ENCODE measurements at regions not wholly inside any gene's neighbourhood (a gene's known extent, or its start where the extent isn't known, plus 50 kb on each side); places are given as distances from the start of the nearest gene placed in this dataset.

DNA sequence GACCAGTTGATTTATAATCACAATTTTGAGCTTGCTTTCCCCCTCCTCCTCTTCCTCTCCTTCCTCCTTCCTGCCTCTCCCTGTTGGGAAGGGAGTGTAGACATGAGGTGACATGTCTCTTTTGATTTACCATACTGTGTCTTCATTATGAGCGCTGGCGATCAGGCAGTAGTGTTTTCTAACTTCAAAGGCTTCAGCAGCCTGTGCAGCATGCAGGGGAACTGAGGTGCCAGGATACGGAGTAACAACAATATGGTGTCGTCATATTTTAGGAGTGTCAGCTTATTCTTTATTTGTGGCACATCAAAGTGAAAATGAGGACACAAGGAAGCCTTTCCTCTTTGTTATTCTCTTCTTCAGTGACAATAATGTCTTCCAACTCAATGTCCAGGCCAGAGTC, 864.2 kb downstream of the SLC4A3 start:
- TF ChIP-seq POLR2A (IDR thresholded peaks at IDR 0.05; ENCODE audit: low read depth, low read length), result no peak
- no peak for TF ChIP-seq PAX5 (IDR thresholded peaks at IDR 0.05; ENCODE audit: insufficient read depth, low read length, severe bottlenecking)
